ENCODE measurements at regions not wholly inside any gene's neighbourhood (a gene's known extent, or its start where the extent isn't known, plus 50 kb on each side); places are given as distances from the start of the nearest gene placed in this dataset.

GRCh38 chr6:101249470-101249869 is 144.0 kb upstream of the GRIK2 start:
- no peak overlapping the region for H3K4me2 ChIP-seq (ENCODE audit: low read length)
- H3K79me2 ChIP-seq (ENCODE audit: insufficient read depth, low read length) = no peaks in the 10 kb centered on the region
- H3K27me3 ChIP-seq (ENCODE audit: insufficient read depth, low read length) = no peaks in the 10 kb centered on the region
- H4K20me1 ChIP-seq (ENCODE audit: insufficient read depth) = no peaks in the 10 kb centered on the region
- H3K9ac ChIP-seq (ENCODE audit: low read length) = no peak overlapping the region
- TF ChIP-seq ZBTB33 (IDR thresholded peaks at IDR 0.05; ENCODE audit: extremely low read depth, insufficient replicate concordance, low read length) (no peak), SRF (IDR thresholded peaks at IDR 0.05; ENCODE audit: low read depth) (no peak), FOSL1 (IDR thresholded peaks at IDR 0.05; ENCODE audit: low read depth) (no peak), CEBPB (IDR thresholded peaks at IDR 0.05; ENCODE audit: low read depth) (no peak), POLR2A (IDR thresholded peaks at IDR 0.05; ENCODE audit: borderline replicate concordance, extremely low read depth, insufficient read depth, insufficient read length) (no peak), ZNF274 (IDR thresholded peaks at IDR 0.05; ENCODE audit: low read depth, low read length) (no peak), RAD21 (IDR thresholded peaks at IDR 0.05; ENCODE audit: low read depth) (no peak), CTCF (IDR thresholded peaks at IDR 0.05 in 2 of 3, conservative IDR thresholded peaks at IDR 0.05 in 1 of 3; ENCODE audit: borderline replicate concordance in 1 of 3, insufficient read depth in 1 of 3, low read depth in 2 of 3, low read length in 2 of 3) (no peak), SIN3A (IDR thresholded peaks at IDR 0.05; ENCODE audit: low read depth) (no peak), ZFX (IDR thresholded peaks at IDR 0.05) (no peak), SP1 (IDR thresholded peaks at IDR 0.05; ENCODE audit: low read depth) (no peak), REST (IDR thresholded peaks at IDR 0.05; ENCODE audit: low read depth) (no peak), EGR1 (IDR thresholded peaks at IDR 0.05; ENCODE audit: low read depth) (no peak), MAX (IDR thresholded peaks at IDR 0.05) (no peak), JUND (IDR thresholded peaks at IDR 0.05) (no peak), EZH2 (IDR thresholded peaks at IDR 0.05) (no peak), CBX3 (IDR thresholded peaks at IDR 0.05; ENCODE audit: low read depth) (no peak), YY1 (IDR thresholded peaks at IDR 0.05; ENCODE audit: extremely low read depth, insufficient replicate concordance, low read depth, low read length) (no peak), POLR2AphosphoS5 (IDR thresholded peaks at IDR 0.05; ENCODE audit: low read depth, low read length) (no peak)
- DNase-seq (ENCODE audit: low read depth, low spot score) (no peak), ATAC-seq (no peak)
- H3K36me3 ChIP-seq (ENCODE audit: control insufficient read depth in 1 of 2, insufficient read depth in 2 of 2, low read length in 2 of 2) = no peaks in the 10 kb centered on the region
- RAD21 ChIA-PET (ENCODE audit: low non-redundant PET in 1 of 2, low total read pairs in 2 of 2, uncharacterized antibody in 2 of 2, unreplicated experiment in 2 of 2) = no interaction called here
- POLR2A ChIA-PET = no interaction called here
- 0 out of 4 replicates have a peak, but pooled peaks cover 0 to 9% of the 10 kb centered on the region in 2 experiments for H3K9me3 ChIP-seq (ENCODE audit: control insufficient read depth in 1 of 2, insufficient read depth in 1 of 2, low read depth in 1 of 2, low read length in 2 of 2)
- no peak overlapping the region for H3K27ac ChIP-seq (ENCODE audit: low read depth, low read length)
- no peaks in the 10 kb centered on the region for H3K4me1 ChIP-seq (ENCODE audit: control insufficient read depth in 1 of 2, insufficient read depth in 2 of 2, low read length in 2 of 2)
- BruUV-seq (replicated peaks) = no TSS peak
- H3K4me3 ChIP-seq (replicated peaks in 1 of 2; ENCODE audit: low read depth in 1 of 2, low read length in 2 of 2) = no peak overlapping the region
- H2AFZ ChIP-seq (ENCODE audit: low read depth, low read length, poor library complexity, severe bottlenecking) = no peak overlapping the region
- no peaks in the 10 kb centered on the region for H3K9me2 ChIP-seq (ENCODE audit: insufficient read depth)
- CTCF ChIA-PET = no interaction called here
- intact Hi-C loops (cut with micrococcal nuclease) = no loop called here

All from HCT116 (cell line).